ENCODE measurements at regions not wholly inside any gene's neighbourhood (a gene's known extent, or its start where the extent isn't known, plus 50 kb on each side); places are given as distances from the start of the nearest gene placed in this dataset.

DNA sequence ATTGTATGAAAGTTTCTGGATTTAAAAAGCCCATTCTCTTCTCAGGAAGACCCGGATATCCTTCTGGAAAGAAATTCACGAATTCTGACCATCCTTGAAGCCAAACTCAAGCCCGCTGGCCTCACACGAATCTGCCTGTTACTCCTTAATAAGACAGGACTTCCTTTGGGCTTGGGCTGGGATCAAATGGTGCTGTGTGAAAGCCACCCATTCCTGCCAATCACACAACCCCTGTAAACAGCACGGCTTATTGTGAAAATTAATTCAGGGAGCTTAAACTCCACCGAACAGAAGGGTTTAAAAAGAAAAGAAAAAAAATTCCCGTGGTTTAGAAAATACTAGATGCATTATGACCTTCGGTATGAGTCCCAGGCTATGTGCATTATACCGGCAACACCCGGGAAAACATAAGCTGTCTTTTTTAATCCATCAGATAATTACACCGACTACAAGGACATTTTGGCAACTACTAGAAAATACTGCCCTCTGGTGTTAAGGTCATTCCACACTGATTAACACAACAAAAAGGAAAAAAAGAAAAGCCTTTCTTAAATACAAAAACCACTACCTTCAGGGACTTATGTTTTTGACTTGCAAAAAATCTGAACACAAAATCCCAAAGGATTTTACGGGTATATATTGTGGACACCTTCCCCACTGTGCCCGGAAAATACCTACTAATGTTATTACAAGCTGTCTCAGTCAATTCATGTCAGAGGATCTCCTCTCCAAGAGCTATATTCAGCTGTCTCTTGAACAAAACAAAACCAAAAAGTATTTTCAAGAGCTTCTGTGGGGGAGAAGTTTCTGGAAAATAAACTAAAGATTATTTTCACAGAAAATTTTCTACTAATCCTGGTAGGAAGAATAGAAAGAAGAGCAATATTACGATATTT, 76.0 kb upstream of the LSM14A start:
- peak; percentile 46 for DNase-seq

More for the DNA sequence above, 76.0 kb upstream of the LSM14A start:
- no peaks in the 10 kb centered on the region for H3K9me3 Mint-ChIP-seq
- peak overlapping the region; percentile 39 to 65; a peak in 3 of 5 replicates for H3K4me3 Mint-ChIP-seq
- Histone ChIP-seq H3K9me3 (ENCODE audit: control insufficient read depth, low read depth, low read length) (no peaks in the 10 kb centered on the region), H3K18ac (ENCODE audit: insufficient read length, low read depth, low read length) (no peak overlapping the region), H2BK120ac (ENCODE audit: low read depth, low read length, poor library complexity, severe bottlenecking) (no peak overlapping the region), H4K5ac (ENCODE audit: insufficient read length, low read depth, low read length) (no peak overlapping the region), H3K23ac (ENCODE audit: insufficient read length, low read depth, low read length) (no peak overlapping the region), H4K8ac (replicated peaks; ENCODE audit: insufficient read length, low read depth, low read length) (no peak overlapping the region), H3K79me1 (ENCODE audit: insufficient read depth, low read depth, low read length, poor library complexity, severe bottlenecking) (no peaks in the 10 kb centered on the region), H2BK12ac (ENCODE audit: insufficient read length, low read depth, low read length) (no peak overlapping the region), H3K14ac (ENCODE audit: insufficient read depth, low read length) (no peak overlapping the region), H3K27me3 (ENCODE audit: insufficient read depth, low read length) (no peaks in the 10 kb centered on the region), H2BK15ac (ENCODE audit: low read depth, low read length) (no peak overlapping the region), H2AK5ac (ENCODE audit: insufficient read length, low read length) (no peak overlapping the region), H2BK5ac (ENCODE audit: insufficient read length, low read length) (no peak overlapping the region), H3K4ac (ENCODE audit: low read depth, low read length) (no peak overlapping the region), H3K27ac (ENCODE audit: insufficient read length, low read depth, low read length) (no peak overlapping the region), H3K79me2 (ENCODE audit: insufficient read depth, low read length) (no peaks in the 10 kb centered on the region), H4K91ac (ENCODE audit: insufficient read length, low read depth, low read length) (no peak overlapping the region), H3K56ac (ENCODE audit: insufficient read length, low read depth, low read length) (no peak overlapping the region), H2BK20ac (ENCODE audit: low read depth, low read length, poor library complexity, severe bottlenecking) (no peak overlapping the region), H3K4me1 (ENCODE audit: insufficient read depth, low read length) (no peaks in the 10 kb centered on the region), H3T11ph (ENCODE audit: low read length) (no peak overlapping the region), H4K20me1 (ENCODE audit: control insufficient read depth, insufficient read depth, insufficient read length) (no peaks in the 10 kb centered on the region), H3K23me2 (ENCODE audit: insufficient read length, low read depth, low read length, poor library complexity, severe bottlenecking) (no peaks in the 10 kb centered on the region), H2AFZ (ENCODE audit: low read length) (peak overlapping the region; percentile 50), H3K4me2 (ENCODE audit: insufficient read depth, insufficient read length, low read length) (peak overlapping the region; percentile 22), H3K9ac (ENCODE audit: extremely low read depth, insufficient read length, low read length) (no peak overlapping the region)
- H3K36me3 Mint-ChIP-seq (ENCODE audit: insufficient read depth in 1 of 3, low read depth in 3 of 3): no peaks in the 10 kb centered on the region
- H3K27ac Mint-ChIP-seq: peak overlapping the region in 1 of 3 experiments; percentile 58; a peak in 1 of 7 replicates
- TF ChIP-seq, protein P1, sequence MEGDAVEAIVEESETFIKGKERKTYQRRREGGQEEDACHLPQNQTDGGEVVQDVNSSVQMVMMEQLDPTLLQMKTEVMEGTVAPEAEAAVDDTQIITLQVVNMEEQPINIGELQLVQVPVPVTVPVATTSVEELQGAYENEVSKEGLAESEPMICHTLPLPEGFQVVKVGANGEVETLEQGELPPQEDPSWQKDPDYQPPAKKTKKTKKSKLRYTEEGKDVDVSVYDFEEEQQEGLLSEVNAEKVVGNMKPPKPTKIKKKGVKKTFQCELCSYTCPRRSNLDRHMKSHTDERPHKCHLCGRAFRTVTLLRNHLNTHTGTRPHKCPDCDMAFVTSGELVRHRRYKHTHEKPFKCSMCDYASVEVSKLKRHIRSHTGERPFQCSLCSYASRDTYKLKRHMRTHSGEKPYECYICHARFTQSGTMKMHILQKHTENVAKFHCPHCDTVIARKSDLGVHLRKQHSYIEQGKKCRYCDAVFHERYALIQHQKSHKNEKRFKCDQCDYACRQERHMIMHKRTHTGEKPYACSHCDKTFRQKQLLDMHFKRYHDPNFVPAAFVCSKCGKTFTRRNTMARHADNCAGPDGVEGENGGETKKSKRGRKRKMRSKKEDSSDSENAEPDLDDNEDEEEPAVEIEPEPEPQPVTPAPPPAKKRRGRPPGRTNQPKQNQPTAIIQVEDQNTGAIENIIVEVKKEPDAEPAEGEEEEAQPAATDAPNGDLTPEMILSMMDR (conservative IDR thresholded peaks at IDR 0.05): peak; percentile 84
- peaks cover 2% of the 10 kb centered on the region; the same call in 1 of the 2 replicates for H3K27me3 Mint-ChIP-seq (ENCODE audit: low read depth)
- peaks cover 10 to 11% of the 10 kb centered on the region in 2 experiments for H3K4me1 Mint-ChIP-seq
- no CpG with 5 or more reads among the region's 14 CpGs for WGBS (ENCODE audit: extremely low coverage, insufficient read length, low lambda C conversion rate)

Measured in H9 (cell line).